CD4-positive, alpha-beta T cell treated with Interleukin-6 for 4 hours (primary cell): ENCODE measurements at regions not wholly inside any gene's neighbourhood (a gene's known extent, or its start where the extent isn't known, plus 50 kb on each side); places are given as distances from the start of the nearest gene placed in this dataset.

Experiments used
- DNase-seq: peaks from one replicate; pipeline ENCODE4 v3.0.0-alpha.2; 2020; ENCODE audit warnings: mixed read lengths

DNA sequence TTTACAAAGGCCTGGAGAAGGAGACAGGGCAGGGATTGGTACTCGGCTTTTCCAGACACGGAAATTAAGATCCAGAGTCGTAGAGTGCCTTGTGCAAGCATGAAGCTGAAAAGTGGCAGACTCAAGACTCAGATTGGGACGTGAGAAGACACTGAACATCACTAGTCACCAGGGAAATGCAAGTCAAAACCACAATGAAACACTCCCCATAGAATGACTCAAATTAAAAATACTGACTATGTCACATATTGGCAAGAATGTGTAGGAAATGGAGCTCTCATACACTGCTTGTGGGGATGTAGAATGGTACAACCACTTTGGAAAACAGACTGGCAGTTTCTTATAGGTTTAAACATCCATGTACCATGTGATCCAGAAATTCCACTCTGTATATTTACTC, 472.0 kb downstream of the RPS24 start:
- no peak for DNase-seq

DNA sequence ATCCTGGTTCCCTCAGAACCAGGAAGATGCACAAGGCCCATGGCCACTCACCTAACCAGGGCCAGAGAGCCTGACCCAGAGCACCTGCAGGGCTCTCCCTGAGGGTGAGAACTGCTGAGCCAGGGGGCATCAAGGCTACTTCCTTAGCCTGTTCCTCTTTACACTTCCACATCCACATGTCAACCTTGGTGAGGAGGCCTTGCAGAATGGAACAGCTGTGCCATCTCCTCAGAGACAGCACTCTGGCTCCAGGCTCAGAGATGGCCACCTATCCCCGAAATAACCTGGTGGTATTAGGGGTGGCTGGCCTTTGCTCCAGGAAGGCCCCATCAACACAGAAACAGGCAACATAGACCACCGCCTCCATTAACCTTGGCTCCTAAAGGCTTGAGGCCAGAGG, 473.0 kb downstream of the RPS24 start:
- DNase-seq = no peak

DNA sequence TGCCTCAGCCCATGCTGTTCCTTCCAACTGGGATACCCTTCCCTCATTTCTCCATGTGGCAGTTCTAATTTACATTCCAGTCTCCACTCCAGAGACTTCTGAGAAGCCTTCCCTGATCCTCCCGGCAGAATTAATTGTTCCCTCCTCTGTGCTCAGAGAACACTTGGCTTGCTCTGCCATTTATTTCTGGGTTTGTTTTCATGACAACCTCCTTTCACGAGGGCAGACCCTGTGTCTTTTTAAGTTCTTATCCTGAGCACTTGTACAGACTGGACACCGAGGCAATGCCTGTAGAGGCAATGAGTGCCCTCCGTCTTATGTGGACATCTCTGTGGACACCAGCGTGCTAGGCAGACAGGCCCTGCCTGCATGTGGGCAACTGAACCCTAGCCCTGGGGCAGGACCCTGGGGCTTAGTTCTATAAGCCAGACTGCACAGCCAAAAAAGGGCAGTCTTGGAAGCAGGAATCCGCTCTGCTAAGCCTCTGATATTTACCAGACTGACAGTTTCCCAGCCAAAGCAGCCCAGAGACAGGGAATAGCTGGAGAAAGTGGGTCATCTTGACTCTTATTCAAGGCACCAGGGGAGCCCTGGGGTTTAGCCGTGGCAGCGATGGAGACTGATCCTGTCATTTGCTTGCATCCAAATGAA, 474.0 kb downstream of the RPS24 start:
- DNase-seq = no peak

DNA sequence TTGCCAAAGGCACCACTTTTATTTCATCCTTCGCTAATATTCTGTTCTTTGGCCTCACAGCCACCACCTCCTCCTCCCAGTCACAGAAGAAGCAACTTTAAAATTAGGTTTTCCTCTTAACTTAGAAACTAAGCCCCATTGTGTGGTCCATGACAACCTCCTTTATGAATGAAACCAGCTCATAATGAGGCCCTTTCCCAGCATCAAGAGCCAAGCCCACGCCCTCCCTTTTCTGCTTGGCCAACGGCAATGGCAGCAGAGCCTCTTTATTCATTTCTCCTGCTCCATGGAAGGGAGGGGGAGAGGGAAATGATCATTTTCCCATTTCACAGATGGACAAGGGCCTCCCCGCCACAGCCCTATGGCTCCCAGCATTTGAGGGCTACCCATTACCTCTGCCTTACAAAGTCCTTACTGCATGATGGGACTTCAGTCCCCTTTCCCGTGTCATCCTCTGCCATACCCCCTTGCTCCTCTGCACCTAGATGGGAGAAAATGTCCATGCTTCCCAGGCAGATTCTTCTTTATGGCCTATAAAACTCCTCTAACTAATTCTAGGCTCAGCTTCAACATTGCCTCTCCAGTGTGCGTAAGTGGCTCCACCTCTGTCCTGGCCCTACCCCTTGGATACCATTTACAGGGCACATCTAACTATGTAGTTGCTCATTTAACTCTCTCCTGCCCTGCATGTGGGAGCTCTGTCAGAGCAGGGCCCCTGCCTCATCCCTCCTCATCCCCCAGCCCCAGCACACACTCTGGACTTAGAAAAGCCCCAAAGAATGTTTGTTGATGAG, 475.5 kb downstream of the RPS24 start:
- no peak for DNase-seq

DNA sequence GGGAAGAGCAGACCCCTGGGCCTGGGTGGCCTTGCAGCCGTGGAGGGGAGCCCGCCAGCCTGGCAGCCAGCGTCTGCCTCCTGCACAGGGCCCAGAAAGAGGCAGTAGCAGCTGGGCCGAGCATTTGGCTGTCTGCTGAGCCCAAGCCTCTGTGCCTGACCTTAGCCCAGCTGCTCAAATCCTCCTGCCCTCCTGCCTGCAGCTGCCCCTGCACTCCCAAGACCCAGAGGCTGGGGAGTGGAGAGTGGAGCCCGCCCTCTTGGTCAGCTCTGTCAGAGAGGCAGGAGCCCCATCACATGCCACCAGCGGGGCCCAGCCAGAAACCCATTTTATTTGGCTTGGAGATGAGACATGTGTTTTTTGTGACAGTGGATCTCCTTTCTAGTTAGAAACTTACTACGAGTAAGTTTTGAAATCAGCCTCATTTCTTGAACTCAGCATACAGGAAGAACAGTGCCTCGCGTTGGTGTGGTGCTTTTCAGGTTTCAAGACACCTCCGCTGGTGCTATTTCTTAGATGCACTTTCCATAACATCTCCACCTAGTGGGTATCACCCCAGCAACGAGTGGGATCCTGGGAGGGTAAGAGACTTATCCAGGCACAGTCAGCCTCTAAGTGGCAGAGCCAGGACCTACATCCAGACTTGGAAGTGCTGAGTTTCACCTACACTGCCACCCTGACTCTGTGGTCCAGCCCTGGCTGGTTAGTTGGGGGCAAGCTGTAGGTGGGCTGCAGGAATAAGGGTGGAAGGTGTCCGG, 477.1 kb downstream of the RPS24 start:
- DNase-seq = no peak

DNA sequence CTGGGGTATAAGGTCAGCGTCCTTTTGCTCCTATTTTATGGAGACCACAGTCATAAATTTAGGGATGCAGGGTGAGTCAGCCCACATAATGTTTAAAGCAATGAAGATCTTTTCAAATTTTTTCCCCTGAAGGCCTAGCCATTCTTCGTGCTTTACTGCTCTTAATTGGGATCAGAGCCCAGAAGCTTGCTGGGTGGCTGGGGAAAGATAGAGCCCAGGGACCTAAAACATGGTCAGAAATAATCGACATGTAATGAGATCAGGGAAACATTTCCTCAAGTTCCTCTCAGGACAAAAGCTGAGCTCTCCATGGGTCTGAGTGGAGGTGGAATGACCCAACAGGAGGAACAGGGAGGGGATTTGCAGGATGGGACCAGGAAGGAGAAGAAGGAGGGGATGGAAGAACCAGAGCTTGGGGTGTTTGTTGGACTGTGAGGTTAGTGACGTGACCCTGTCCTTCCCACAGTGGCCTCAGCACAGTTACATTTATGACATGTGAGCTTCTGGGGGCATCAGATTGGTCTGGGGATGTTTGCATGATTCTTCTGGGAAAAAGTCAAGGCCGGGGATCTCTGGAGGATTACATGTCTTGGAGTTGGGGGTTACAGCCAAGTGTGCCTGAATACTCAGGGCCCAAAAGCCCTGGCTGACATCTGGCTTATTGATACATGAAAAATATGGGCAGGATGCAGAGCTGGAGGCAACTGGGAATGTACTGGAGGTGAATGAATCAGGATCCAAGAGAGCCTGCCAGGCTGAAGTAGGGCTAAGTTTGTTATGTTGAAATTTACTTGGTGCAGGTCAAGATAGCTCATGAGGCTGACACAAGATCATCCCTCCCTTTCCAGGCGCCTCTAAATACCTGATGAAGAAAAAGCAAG, 477.9 kb downstream of the RPS24 start:
- no peak for DNase-seq

DNA sequence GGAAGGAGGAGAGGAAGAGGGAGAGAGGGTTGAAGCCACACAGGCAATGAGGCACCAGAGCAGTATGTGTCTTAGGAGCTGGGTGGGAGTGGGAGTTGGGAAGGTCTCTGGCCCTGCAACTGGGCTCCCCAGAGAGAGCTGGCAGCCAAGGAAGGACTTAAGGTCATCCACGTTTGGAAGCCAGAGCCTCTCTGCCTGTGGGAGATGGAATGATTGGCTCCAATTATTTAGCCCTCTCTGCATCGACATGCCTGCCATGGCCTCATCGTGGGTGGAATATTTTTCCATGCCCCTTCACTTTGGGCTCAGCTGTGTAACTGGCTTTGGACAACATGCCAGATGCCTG, 478.5 kb downstream of the RPS24 start:
- DNase-seq = no peak

DNA sequence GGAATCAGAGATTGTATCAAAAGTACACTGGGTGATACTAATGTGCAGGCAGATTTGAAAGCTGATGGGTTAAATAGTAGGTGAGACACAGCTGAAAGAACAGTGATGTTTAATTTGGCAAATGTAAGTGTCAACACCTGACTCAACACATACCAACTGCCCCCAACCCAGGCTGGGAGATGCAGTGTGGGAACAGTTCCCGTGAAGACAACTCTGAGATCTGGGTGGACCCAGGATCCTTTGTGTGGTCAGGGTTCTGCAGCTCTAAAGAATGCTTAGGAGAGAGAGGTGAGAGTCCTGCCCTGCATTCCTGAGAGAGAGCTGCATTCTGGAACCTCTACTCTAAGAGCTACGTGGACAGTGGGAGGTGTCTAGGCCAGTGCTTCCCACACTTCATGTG, 479.7 kb downstream of the RPS24 start:
- DNase-seq = no peak

DNA sequence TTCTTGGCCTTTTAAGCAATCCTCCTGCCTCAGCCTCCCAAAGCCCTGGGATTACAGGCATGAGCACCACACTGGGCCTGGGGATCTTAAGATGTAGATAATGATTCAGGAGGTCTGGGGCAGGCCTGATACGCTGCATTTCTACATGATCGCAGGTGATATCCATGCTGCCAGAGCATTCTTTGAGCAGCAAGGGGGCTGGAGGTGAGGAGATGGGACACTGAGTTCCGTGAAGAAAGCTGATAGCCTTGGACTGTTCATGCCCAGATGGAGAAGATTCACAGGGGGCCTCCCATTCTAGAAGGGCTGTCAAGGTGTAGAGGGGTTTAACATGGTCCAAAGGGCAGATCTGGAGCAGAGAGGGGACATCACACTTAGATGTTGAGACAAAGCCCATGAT, 480.3 kb downstream of the RPS24 start:
- DNase-seq = no peak

DNA sequence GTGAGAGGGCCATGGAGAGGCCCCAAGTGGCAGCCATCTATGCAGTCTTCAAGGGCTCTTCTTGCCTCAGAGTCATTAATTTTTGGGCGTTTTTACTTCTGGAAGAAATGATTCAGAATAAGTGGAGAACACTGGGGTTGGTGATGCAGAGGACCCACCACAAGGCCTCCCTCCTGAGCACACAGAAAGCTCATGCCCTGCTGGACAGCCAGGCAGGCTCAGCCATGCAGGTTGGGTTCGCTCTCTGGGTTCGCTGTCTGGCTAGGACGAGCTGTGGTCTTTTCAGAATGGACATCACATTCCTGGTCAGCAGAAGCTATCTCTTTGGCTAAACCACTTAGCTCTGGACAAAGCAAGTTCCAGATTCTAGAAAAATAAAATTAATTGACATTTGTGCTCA, 480.8 kb downstream of the RPS24 start:
- DNase-seq = no peak

DNA sequence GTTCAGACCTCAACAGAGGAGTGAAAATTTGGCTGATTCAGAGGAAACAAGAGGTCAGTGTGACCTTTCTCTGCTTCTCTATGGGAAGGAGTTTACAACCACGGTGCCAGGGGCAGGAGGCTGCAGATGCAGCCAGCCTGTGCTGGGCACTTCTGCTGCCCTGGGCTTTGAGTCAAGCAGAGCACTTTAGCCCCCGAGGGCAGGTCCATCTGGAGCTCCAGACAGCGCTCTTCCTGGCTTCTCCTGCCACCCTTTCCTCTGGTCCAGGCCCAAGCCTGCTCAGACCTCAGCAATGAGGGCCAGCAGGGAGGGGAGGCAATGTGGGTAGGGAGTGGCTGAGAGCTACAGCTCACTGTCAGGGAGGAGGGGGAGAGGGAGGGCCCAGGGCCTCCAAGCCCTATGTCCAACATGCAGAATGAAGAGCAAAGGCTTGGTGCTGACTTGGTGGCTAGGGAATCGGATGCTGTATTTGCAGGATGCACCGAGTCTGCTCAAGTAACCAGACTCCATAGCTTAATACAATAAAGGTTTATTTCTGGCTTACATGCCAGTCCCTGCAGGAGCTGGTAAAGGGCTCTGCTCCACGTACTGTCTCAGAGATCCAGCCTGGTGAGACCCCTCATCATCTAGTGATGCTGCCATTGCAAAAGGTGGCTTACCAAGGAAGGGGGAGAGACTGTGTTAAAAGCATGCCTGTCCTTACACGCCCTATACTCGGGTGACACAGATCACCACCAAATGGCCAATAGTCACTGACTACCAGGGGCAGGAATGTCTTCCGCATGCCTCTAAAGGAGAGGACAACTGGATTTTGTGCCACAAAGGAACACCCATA, 481.6 kb downstream of the RPS24 start:
- DNase-seq = no peak

DNA sequence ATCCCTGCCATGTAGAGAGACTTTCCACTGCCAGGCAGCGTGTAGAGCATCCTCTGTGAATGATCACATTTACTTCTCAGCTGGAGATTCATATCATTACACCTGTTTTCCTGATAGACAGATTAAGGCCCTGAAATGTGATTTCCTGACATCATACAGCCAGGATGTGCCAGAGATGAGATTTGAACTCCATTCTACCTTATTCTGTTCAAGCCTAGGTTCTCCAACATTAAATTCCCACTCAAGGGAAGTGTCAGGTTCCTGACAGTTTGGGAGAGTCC, 482.1 kb downstream of the RPS24 start:
- DNase-seq = no peak

DNA sequence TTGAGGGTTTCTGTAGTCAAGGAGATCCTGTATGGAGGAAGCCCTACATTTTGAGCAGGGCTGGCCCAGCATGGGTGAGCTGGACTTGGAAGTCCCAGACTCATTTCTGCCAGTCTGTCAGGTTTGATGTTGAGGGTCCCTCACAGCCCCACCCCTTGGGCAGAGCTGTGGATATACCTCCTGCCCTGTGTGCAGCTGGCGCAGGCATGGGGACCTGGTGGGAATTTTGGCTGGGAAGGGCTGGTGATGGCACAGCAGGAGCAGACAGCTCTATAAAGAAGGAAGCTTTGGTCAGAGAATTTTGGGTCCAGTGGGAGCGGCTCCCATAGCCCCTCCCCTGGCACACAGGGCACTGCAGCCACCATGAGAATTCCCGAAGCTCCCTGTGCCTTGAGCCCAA, 482.6 kb downstream of the RPS24 start:
- no peak for DNase-seq

DNA sequence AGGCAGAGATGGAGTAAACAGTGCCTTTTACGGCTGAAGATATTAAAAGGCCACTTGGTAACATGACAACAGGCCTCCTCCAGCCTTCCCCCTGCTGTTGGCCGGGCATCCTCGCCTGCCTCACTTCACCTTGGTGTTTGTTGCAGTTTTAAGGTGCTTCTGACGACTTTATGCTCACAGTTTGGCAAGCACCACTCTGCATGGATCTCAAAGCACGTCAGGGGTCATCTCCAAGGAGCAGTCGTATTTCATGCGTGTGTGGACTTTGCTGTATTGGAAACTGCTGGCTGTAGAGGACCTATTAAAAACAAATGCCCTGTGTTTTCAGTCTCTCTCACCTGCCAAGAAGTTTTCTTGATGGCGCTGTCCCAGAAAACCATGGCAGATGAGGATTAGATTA, 483.1 kb downstream of the RPS24 start:
- no peak for DNase-seq

DNA sequence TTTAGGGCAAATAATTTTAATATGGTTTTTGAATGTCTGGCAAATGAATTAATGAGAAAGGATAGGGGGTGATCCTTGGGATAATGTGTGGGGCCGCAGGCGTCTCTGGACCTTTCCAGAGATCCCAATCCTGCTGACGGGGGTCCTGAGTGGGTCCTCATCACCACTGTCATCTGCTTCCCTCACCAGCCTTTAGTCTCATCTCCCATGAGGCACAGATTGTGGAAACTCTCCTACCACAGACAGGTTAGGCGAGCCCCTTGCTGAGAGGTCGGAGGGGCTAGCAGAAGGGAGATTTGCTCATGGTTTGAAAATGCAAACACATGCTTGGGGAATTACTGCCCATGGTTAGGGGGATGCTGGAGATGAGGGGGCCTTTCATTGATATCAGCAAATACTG, 484.6 kb downstream of the RPS24 start:
- DNase-seq = no peak

DNA sequence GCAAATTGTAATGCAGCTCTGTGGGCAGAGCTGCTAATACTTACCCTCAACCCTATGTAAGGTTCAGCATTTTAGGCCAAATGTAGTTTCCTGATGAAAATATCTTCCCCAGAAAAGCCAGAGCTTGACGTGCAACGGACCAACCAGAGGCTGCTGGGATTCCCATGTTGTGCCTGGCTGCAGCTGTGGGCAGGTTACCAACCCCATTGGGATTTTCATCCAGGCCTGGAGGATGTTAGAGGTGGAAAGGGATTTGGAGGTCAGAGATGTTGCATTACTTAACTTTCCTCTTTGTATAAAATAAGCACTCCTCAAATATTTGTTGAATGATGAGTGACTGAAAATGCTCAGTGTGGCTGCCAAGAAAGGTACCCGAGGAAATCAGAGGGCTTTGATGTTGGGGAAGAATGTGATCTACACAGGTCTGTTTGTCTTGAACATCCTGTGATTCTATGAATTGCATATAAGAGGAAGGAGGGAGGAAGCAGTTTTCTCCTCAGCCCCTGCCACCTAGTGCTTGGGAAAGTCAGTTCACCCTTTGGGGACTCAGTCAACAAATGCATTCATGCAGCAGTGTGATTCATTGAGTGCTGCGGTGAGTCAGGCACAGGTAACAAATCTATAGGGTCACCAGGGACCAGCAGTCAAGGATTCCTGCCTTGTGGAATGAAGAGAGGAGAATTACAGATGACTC, 487.2 kb downstream of the RPS24 start:
- DNase-seq = no peak

DNA sequence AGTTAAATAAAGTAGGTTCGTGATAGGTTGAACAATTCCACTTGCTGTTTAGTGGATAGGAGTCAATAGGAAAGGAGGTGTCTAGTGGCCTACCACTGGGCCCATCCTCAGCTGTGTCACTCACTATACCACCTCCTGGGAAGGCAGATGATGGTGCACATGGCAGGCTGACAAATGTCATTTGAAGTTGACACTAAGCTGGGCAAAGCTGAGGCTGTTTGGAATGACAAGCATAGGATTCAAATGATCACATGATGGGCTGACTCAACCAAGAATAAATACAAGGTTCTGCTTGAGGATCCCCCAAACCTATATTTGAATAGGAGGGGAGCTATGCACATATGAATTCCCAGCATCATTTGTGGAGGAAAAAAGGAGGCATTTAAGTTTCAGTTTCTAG, 489.8 kb downstream of the RPS24 start:
- no peak for DNase-seq

DNA sequence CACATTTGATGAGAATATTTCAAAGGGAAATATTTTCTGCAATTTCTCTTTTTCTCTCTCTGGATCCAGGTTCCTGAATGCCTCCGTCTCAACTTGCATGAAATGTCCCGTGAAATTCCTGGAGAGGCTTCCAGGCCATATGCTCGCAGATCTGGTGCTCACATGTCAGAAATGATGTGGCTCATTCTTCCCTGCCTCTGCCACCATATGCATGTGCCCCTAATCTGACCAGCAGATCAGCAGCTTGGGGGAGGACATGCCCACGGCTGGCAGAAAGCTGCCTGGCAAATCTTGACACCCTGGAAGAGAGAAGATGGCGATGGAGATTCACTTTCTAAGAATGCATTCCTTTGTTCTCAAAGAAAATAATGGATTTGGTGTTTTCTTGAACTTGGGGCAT, 490.7 kb downstream of the RPS24 start:
- DNase-seq = no peak

DNA sequence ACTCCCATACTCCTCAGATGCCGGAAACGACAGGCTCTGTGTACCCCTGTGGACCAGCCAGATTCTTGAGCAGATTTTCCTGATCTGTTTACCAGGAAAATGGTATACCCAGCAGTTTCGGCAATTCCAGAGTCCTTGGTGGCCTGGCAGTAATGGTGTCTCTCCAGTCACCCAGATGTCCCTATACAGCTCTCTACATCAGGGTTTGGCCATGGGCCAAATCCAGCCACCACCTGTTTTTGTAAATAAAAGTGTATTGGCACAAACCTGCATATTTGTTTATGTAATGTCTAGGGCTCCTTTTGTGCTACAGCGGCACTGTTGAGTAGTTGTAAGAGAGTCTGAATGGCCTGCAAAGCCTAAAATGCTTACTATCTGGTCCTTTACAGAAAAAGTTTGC, 491.3 kb downstream of the RPS24 start:
- DNase-seq = no peak

DNA sequence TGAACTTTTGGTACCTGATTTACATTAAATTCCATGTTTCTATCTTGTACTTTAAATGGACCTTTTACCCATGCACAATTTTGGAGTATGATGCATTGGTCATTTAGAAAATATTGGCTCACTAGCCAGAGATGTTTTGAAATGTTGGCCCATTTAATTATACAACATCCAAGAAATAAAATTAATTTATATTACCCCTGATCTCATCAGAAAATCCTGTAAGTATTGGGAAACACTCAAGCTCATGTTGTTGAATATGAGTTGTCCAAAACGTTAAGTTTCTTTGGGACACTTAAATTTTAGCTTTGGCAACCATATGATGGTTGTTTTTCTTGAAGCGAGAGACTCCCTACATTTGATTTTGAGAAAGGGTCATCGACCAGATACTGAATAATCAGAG, 492.7 kb downstream of the RPS24 start:
- DNase-seq = no peak

DNA sequence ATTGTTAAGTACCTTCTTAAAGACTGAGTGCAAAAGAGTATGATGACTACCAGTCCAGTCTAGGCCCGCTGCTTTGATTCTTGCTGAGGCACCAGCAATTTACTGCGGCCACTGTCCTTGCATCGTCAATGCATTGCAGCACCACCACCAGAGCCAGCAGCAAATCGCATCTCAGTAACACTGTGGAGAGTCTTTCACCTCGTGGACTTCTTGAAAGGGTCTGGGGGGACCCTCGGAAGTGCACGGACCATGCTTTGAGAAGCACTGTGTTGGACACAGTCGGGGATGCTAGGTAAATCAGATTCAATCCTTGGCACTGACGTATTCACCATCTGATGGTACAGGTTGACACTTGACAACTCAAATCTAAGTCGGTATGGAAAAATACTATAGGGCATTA, 493.6 kb downstream of the RPS24 start:
- DNase-seq = no peak

DNA sequence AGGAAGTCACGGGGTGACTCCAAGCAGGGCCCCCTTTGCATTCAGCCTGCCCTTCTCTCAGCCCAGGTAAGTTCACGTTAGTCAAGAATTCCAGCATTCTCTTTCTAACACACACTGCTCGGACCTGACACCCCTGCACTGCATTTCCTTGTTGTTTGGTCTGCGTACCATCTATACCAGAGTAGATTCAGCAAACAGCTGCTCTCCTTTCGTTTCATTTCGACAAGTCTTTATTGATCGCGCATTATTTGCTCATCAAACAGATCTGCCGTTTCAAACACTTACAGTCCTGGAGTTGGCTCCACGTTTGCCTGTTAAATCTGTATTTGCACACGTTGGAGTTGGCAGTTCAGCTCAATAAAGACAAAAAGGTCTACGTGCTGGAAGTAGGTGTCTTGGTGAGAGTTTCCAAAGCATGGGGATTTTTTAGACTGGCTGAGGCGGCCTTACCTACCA, 495.1 kb downstream of the RPS24 start:
- no peak for DNase-seq
